ENCODE measurements at regions not wholly inside any gene's neighbourhood (a gene's known extent, or its start where the extent isn't known, plus 50 kb on each side); places are given as distances from the start of the nearest gene placed in this dataset.

- ChIA-PET POLR2A (no interaction called here), CTCF (no interaction called here)
- TF ChIP-seq TARDBP (IDR thresholded peaks at IDR 0.05) = no peak
- no peak for DNase-seq (ENCODE audit: extremely low spot score)
Measured at GRCh38 chr11:81857386-81857785, 876.3 kb downstream of the FAM181B start.

GRCh38 chr11:81853791-81854190 lies 879.9 kb downstream of the FAM181B start:
- ChIA-PET CTCF (no interaction called here), POLR2A (no interaction called here)
- no peak for TF ChIP-seq ARNT (IDR thresholded peaks at IDR 0.05)
- TF ChIP-seq SP1 (IDR thresholded peaks at IDR 0.05) = no peak
- TF ChIP-seq BHLHE40 (IDR thresholded peaks at IDR 0.05; ENCODE audit: borderline replicate concordance) = no peak
- no peak for TF ChIP-seq FOXA1 (IDR thresholded peaks at IDR 0.05)
- TF ChIP-seq ELF4 (IDR thresholded peaks at IDR 0.05) = no peak
- no peak for TF ChIP-seq HDGF (IDR thresholded peaks at IDR 0.05; ENCODE audit: borderline replicate concordance)
- no peak for TF ChIP-seq TARDBP (IDR thresholded peaks at IDR 0.05)
- no peak for TF ChIP-seq ZNF384 (IDR thresholded peaks at IDR 0.05)
- TF ChIP-seq CTBP1 (IDR thresholded peaks at IDR 0.05; ENCODE audit: borderline replicate concordance) = no peak
- TF ChIP-seq FOXM1 (IDR thresholded peaks at IDR 0.05; ENCODE audit: borderline replicate concordance) = no peak
- no peak for TF ChIP-seq LEF1 (IDR thresholded peaks at IDR 0.05; ENCODE audit: borderline replicate concordance)
- no peak for DNase-seq (ENCODE audit: extremely low spot score)

GRCh38 chr11:81852896-81853295 lies 880.8 kb downstream of the FAM181B start:
- no peak for TF ChIP-seq FOXK2 (IDR thresholded peaks at IDR 0.05)
- TF ChIP-seq ZNF384 (IDR thresholded peaks at IDR 0.05) = no peak
- no peak for TF ChIP-seq FOXA1 (IDR thresholded peaks at IDR 0.05)
- TF ChIP-seq ELF4 (IDR thresholded peaks at IDR 0.05) = no peak
- DNase-seq (ENCODE audit: extremely low spot score) = no peak
- CTCF ChIA-PET = no interaction called here
- POLR2A ChIA-PET = no interaction called here

DNA sequence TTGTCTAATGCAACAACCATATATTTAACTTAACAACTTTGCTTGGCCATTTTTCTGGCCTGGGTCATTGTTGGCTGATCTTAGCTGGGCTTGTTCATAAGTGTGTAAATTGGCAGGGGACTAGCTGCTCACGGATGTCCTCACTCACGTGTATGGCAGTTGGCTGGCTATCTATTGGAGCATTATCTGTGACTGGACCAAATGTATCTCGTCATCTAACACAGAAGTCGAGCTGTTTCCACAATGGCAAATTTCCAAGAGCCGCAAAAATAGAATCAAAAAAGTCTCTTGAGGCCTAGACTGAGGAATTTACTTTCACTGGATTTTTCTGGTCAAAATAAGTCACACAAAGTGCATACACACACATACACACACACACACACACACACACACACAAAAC lies 893.3 kb downstream of the FAM181B start:
- CTCF ChIA-PET = no interaction called here
- POLR2A ChIA-PET = no interaction called here
- DNase-seq (ENCODE audit: extremely low spot score) = no peak

GRCh38 chr11:81839976-81840375 lies 893.7 kb downstream of the FAM181B start:
- POLR2A ChIA-PET = no interaction called here
- TF ChIP-seq PKNOX1 (IDR thresholded peaks at IDR 0.05) = no peak
- TF ChIP-seq HDGF (IDR thresholded peaks at IDR 0.05; ENCODE audit: borderline replicate concordance) = no peak
- CTCF ChIA-PET = no interaction called here
- no peak for DNase-seq (ENCODE audit: extremely low spot score)

More for the DNA sequence above, 893.3 kb downstream of the FAM181B start:
- TF ChIP-seq CTBP1 (IDR thresholded peaks at IDR 0.05; ENCODE audit: borderline replicate concordance) (no peak), NFRKB (IDR thresholded peaks at IDR 0.05) (no peak), SUZ12 (IDR thresholded peaks at IDR 0.05) (no peak), ARNT (IDR thresholded peaks at IDR 0.05) (no peak), ELF4 (IDR thresholded peaks at IDR 0.05) (no peak), ZNF384 (IDR thresholded peaks at IDR 0.05) (no peak), PKNOX1 (IDR thresholded peaks at IDR 0.05) (no peak), SP1 (IDR thresholded peaks at IDR 0.05) (no peak), FOXA1 (IDR thresholded peaks at IDR 0.05) (no peak), LEF1 (IDR thresholded peaks at IDR 0.05; ENCODE audit: borderline replicate concordance) (no peak), TARDBP (IDR thresholded peaks at IDR 0.05) (no peak), HDGF (IDR thresholded peaks at IDR 0.05; ENCODE audit: borderline replicate concordance) (no peak), FOXM1 (IDR thresholded peaks at IDR 0.05; ENCODE audit: borderline replicate concordance) (no peak), BHLHE40 (IDR thresholded peaks at IDR 0.05; ENCODE audit: borderline replicate concordance) (no peak), FOXK2 (IDR thresholded peaks at IDR 0.05) (no peak)

DNA sequence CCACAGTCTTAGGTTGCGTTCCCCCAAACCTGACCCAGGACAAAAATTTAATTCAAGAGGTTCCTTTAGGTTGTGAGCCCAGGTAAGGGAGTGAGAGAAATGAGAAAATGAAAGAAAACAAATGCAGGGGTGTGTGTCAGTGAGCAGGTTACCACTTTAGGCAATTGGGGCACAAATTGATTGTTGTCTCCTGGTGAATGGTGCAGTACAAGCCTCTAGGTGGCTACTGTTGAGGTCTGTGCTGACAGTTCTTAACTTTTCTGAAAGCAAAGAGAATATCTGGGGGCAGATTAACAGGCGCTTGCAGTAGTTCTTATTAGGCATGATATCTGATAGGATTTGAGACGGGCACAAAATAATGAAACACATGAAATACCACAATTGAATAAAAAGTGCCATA lies 894.6 kb downstream of the FAM181B start:
- DNase-seq (ENCODE audit: extremely low spot score) = no peak
- no peak for TF ChIP-seq BHLHE40 (IDR thresholded peaks at IDR 0.05; ENCODE audit: borderline replicate concordance)
- TF ChIP-seq PKNOX1 (IDR thresholded peaks at IDR 0.05) = no peak
- CTCF ChIA-PET = no interaction called here
- POLR2A ChIA-PET = no interaction called here

GRCh38 chr11:81829976-81830375 lies 903.7 kb downstream of the FAM181B start:
- DNase-seq (ENCODE audit: extremely low spot score) = no peak
- ChIA-PET POLR2A (no interaction called here), CTCF (no interaction called here)
- no peak for TF ChIP-seq FOXK2 (IDR thresholded peaks at IDR 0.05)
- no peak for TF ChIP-seq CTBP1 (IDR thresholded peaks at IDR 0.05; ENCODE audit: borderline replicate concordance)

GRCh38 chr11:81825346-81825745 lies 908.3 kb downstream of the FAM181B start:
- DNase-seq (ENCODE audit: extremely low spot score) = no peak
- TF ChIP-seq L3MBTL2 (conservative IDR thresholded peaks at IDR 0.05) (no peak), FOXM1 (IDR thresholded peaks at IDR 0.05; ENCODE audit: borderline replicate concordance) (no peak), TARDBP (IDR thresholded peaks at IDR 0.05) (no peak), NFRKB (IDR thresholded peaks at IDR 0.05) (no peak), BHLHE40 (IDR thresholded peaks at IDR 0.05; ENCODE audit: borderline replicate concordance) (no peak), LEF1 (IDR thresholded peaks at IDR 0.05; ENCODE audit: borderline replicate concordance) (no peak), FOXA1 (IDR thresholded peaks at IDR 0.05) (no peak), ELF4 (IDR thresholded peaks at IDR 0.05) (no peak), PKNOX1 (IDR thresholded peaks at IDR 0.05) (no peak), ZNF384 (IDR thresholded peaks at IDR 0.05) (no peak), CTBP1 (IDR thresholded peaks at IDR 0.05; ENCODE audit: borderline replicate concordance) (no peak), FOXK2 (IDR thresholded peaks at IDR 0.05) (no peak), ARNT (IDR thresholded peaks at IDR 0.05) (no peak), HDGF (IDR thresholded peaks at IDR 0.05; ENCODE audit: borderline replicate concordance) (no peak), SUZ12 (IDR thresholded peaks at IDR 0.05) (no peak), SP1 (IDR thresholded peaks at IDR 0.05) (no peak)
- POLR2A ChIA-PET = no interaction called here
- CTCF ChIA-PET = no interaction called here
